HG03460 (cell line): ENCODE measurements at regions not wholly inside any gene's neighbourhood (a gene's known extent, or its start where the extent isn't known, plus 50 kb on each side); places are given as distances from the start of the nearest gene placed in this dataset.
"Not testable (repeated sequence)": the region's sequence is repeated elsewhere in the genome, so short reads cannot be mapped to it uniquely, and the experiment has no call there.

Experiments used
- ATAC-seq: cut with Tn5 transposase; IDR thresholded peaks from one replicate; pipeline ENCODE4 v1.9.1; 2021; ENCODE audit not compliant: unreplicated experiment

GRCh38 chr2:224180810-224181209 is 141.7 kb upstream of the SERPINE2 start:
- ATAC-seq = no peak

GRCh38 chr2:224178056-224178455 is 139.0 kb upstream of the SERPINE2 start:
- no peak for ATAC-seq

GRCh38 chr2:224175538-224175937 is 136.5 kb upstream of the SERPINE2 start:
- no peak for ATAC-seq

- no peak for ATAC-seq
Measured at GRCh38 chr2:224174990-224175389, 135.9 kb upstream of the SERPINE2 start.

- no peak for ATAC-seq
Measured at GRCh38 chr2:224174521-224174920, 135.4 kb upstream of the SERPINE2 start.

- ATAC-seq = no peak
Measured at GRCh38 chr2:224173933-224174332, 134.8 kb upstream of the SERPINE2 start.

- no peak for ATAC-seq
Measured at GRCh38 chr2:224173210-224173609, 134.1 kb upstream of the SERPINE2 start.

GRCh38 chr2:224171226-224171625 is 132.1 kb upstream of the SERPINE2 start:
- no peak for ATAC-seq

GRCh38 chr2:224169847-224170246 is 130.8 kb upstream of the SERPINE2 start:
- no peak for ATAC-seq

- not testable (repeated sequence) for ATAC-seq
Measured at GRCh38 chr2:224167781-224168180, 128.7 kb upstream of the SERPINE2 start.

GRCh38 chr2:224166654-224167053 is 127.6 kb upstream of the SERPINE2 start:
- ATAC-seq = no peak

- no peak for ATAC-seq
Measured at GRCh38 chr2:224165901-224166319, 126.8 kb upstream of the SERPINE2 start.

- no peak for ATAC-seq
Measured at GRCh38 chr2:224163566-224164307, 124.7 kb upstream of the SERPINE2 start.

- ATAC-seq = no peak
Measured at GRCh38 chr2:224162122-224162521, 123.0 kb upstream of the SERPINE2 start.

GRCh38 chr2:224161712-224162111 is 122.6 kb upstream of the SERPINE2 start:
- ATAC-seq = no peak

- ATAC-seq = no peak
Measured at GRCh38 chr2:224160917-224161316, 121.8 kb upstream of the SERPINE2 start.

GRCh38 chr2:224159345-224159928 is 120.4 kb upstream of the SERPINE2 start:
- ATAC-seq = no peak

GRCh38 chr2:224158831-224159230 is 119.7 kb upstream of the SERPINE2 start:
- ATAC-seq = no peak

GRCh38 chr2:224158061-224158460 is 119.0 kb upstream of the SERPINE2 start:
- ATAC-seq = no peak

- no peak for ATAC-seq
Measured at GRCh38 chr2:224157655-224158054, 118.6 kb upstream of the SERPINE2 start.

GRCh38 chr2:224156436-224156835 is 117.3 kb upstream of the SERPINE2 start:
- ATAC-seq = no peak

- no peak for ATAC-seq
Measured at GRCh38 chr2:224155896-224156295, 116.8 kb upstream of the SERPINE2 start.

GRCh38 chr2:224155371-224155770 is 116.3 kb upstream of the SERPINE2 start:
- ATAC-seq = no peak
